IPS-20b (cell line): ENCODE measurements at regions not wholly inside any gene's neighbourhood (a gene's known extent, or its start where the extent isn't known, plus 50 kb on each side); places are given as distances from the start of the nearest gene placed in this dataset.
"Not testable (repeated sequence)": the region's sequence is repeated elsewhere in the genome, so short reads cannot be mapped to it uniquely, and the experiment has no call there.

Experiments
- H3K27ac ChIP-seq: one replicate; pipeline ENCODE4 v1.5.1; 2013; ENCODE audit warnings: low read length
- H3K27me3 ChIP-seq: 2 replicates; pipeline ENCODE4 v1.6.1; 2013; ENCODE audit warnings: mild to moderate bottlenecking, low read length, inconsistent platforms; ENCODE audit not compliant: insufficient read depth
- H3K36me3 ChIP-seq: 2 replicates; pipeline ENCODE4 v1.6.1; 2013; ENCODE audit warnings: low read depth, mild to moderate bottlenecking, inconsistent platforms, low read length, moderate library complexity; ENCODE audit not compliant: insufficient read depth
- H3K4me1 ChIP-seq: 2 replicates; pipeline ENCODE4 v1.6.1; 2013; ENCODE audit warnings: mild to moderate bottlenecking, control low read depth, inconsistent platforms, low read length, moderate library complexity; ENCODE audit not compliant: insufficient read depth
- H3K4me3 ChIP-seq: 2 replicates; pipeline ENCODE4 v1.5.1; 2013; ENCODE audit warnings: mild to moderate bottlenecking, low read length, inconsistent platforms
- H3K9ac ChIP-seq: 2 replicates; pipeline ENCODE4 v1.6.1; 2013; ENCODE audit warnings: low read depth, mild to moderate bottlenecking, inconsistent platforms, low read length, moderate library complexity
- H3K9me3 ChIP-seq: 2 replicates; pipeline ENCODE4 v1.6.1; 2013; ENCODE audit warnings: mild to moderate bottlenecking, low read depth, low read length, inconsistent platforms; ENCODE audit not compliant: insufficient read depth

DNA sequence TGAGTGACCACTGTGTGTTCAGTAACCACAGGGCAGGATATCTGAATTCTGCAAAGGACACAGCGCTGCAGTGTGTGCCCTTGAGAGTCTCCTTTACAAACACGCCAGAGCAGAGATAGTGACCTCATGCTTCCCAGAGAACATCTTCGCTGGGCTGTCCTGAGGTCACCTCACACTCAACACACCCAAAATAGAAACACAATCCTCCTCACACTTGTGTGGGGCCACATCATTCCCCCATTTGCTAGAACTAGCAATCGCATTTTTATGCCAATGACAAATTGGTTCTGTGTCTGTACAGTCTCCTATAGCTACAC is 140.1 kb upstream of the NRIP1 start:
- H3K9ac ChIP-seq: no peak overlapping the region
- H3K27me3 ChIP-seq: no peaks in the 10 kb centered on the region
- H3K4me1 ChIP-seq: peaks cover under 1% of the 10 kb centered on the region; the same call in 1 of the 2 replicates
- H3K27ac ChIP-seq: no peak overlapping the region
- H3K36me3 ChIP-seq: no peaks in the 10 kb centered on the region
- H3K4me3 ChIP-seq: no peak overlapping the region
- H3K9me3 ChIP-seq: no peaks in the 10 kb centered on the region

DNA sequence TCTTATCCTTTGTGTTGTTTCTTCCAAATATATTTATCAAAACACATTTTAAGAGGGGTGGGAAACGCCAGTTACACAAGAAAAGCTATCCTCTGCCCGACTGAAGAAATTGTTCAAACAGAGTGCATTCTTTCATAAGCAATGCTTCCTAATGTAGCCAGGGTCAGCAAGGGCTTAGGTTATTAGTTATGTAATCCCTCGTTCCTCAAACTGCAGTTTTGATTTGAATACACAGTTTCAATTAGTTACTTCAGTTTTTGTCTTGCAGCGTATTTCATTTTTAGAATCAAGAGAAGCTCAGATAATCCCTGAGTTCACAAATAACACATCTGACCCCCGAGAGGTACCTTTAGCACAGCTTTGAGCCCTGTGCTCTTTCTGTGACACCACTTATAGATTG is 141.7 kb upstream of the NRIP1 start:
- H3K9me3 ChIP-seq: no peaks in the 10 kb centered on the region

DNA sequence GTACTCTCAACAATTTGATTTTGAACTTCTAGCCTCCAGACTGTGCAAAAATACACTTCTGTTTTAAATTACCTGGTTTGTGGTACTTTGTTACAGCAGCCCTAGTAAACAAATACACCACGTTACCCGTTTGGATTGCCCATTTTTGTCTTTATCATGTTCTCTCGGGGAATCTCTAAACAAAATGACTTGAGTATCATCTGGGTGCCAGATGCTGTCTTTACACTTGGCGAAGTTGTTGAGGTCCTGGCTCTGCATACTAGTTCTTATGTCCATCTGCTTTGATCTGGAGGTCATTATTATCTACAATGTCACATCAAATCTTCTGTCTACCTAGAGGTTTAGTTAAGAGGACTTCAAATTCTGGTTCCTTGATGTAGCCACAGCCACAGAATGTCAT is 142.4 kb upstream of the NRIP1 start:
- no peaks in the 10 kb centered on the region; the same call in 1 of the 2 replicates for H3K4me1 ChIP-seq
- H3K27me3 ChIP-seq: no peaks in the 10 kb centered on the region
- H3K9ac ChIP-seq: no peak overlapping the region

More for the DNA sequence above, 141.7 kb upstream of the NRIP1 start:
- Histone ChIP-seq H3K9ac (no peak overlapping the region), H3K36me3 (no peaks in the 10 kb centered on the region), H3K4me1 (no peaks in the 10 kb centered on the region; the same call in 1 of the 2 replicates), H3K27ac (no peak overlapping the region), H3K27me3 (no peaks in the 10 kb centered on the region), H3K4me3 (no peak overlapping the region)

DNA sequence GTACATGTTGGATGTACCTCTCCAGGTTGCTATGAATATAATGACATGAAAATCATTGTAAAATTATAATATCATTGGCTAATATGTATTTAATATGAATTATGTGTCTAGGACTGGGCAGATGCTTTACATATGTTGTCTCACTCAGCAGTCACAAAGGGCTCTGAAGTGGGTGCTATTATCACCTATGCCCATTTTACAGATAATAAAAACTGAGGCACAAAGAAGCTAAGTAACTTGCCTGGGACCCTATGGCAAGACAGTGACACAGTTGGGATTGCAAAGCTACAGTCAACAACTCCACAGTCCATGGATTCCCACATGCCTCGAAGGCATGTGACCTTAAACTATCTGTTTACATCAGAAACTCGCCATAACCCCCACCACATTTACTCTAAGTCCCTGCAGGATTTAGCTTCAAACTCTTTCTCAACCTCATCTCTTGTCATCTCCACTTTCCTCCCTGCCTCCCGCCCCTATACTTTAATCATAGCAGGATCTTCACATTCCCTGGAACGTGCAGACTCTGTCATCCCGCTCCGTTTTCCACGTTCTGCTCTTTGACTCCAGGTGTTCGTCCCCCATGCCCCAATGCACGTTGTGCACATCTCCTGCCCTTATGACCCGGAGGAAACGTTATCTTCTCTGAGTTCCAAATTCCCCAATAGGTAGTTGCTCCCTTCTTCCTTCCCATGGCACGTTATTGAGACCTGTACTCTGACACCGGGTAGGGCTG is 143.0 kb upstream of the NRIP1 start:
- no peaks in the 10 kb centered on the region for H3K27me3 ChIP-seq
- H3K4me1 ChIP-seq: no peaks in the 10 kb centered on the region; the same call in 1 of the 2 replicates
- no peak overlapping the region for H3K9ac ChIP-seq
- no peak overlapping the region for H3K27ac ChIP-seq
- H3K9me3 ChIP-seq: no peaks in the 10 kb centered on the region
- no peaks in the 10 kb centered on the region for H3K36me3 ChIP-seq
- no peak overlapping the region for H3K4me3 ChIP-seq

More for the DNA sequence above, 142.4 kb upstream of the NRIP1 start:
- Histone ChIP-seq H3K9me3 (no peaks in the 10 kb centered on the region), H3K36me3 (no peaks in the 10 kb centered on the region), H3K4me3 (no peak overlapping the region), H3K27ac (no peak overlapping the region)

DNA sequence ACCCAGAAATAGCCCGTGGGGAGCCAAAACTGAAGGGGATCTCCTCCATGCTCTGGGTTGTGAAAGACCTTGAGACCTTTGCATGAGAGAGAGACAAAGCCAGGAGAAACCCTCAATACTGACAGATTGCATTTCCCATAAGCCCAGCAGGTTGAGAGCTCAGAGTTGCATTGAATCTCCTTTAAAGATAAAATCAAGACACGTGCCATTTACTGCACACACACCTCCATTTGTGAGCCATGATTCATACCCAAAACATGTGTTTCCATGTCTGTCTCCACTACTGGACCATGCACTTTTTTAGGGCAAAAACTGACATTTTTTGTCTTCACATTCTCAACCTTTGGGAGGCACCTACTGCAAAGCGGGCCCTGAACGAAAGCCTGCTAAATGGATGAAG is 144.0 kb upstream of the NRIP1 start:
- Histone ChIP-seq H3K27me3 (no peaks in the 10 kb centered on the region), H3K4me1 (no peaks in the 10 kb centered on the region; the same call in 1 of the 2 replicates), H3K36me3 (no peaks in the 10 kb centered on the region), H3K27ac (no peak overlapping the region), H3K9ac (no peak overlapping the region), H3K9me3 (no peaks in the 10 kb centered on the region), H3K4me3 (no peak overlapping the region)

DNA sequence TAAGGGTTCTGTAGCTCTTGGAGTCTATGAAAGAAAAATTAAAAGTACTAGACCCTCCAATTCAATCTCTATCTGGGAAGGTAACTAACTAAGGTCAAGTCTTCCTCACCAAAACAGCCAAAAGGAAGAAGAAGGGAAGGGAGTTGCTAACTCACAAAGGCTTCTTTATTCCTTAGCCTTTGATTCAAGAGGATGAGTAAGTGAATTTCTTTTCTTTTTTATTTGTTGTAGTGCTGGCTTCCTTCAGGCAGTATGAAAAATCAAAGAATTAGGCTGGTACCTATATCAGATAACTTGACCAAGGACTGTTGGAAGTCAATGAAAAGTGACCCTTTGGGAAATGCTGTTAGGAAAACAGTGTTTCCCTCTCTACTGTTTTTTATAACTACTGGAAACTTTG is 144.4 kb upstream of the NRIP1 start:
- no peaks in the 10 kb centered on the region for H3K36me3 ChIP-seq
- no peaks in the 10 kb centered on the region for H3K9me3 ChIP-seq
- H3K9ac ChIP-seq: no peak overlapping the region
- H3K27ac ChIP-seq: no peak overlapping the region
- H3K4me1 ChIP-seq: no peaks in the 10 kb centered on the region; the same call in 1 of the 2 replicates
- H3K4me3 ChIP-seq: no peak overlapping the region
- H3K27me3 ChIP-seq: no peaks in the 10 kb centered on the region

DNA sequence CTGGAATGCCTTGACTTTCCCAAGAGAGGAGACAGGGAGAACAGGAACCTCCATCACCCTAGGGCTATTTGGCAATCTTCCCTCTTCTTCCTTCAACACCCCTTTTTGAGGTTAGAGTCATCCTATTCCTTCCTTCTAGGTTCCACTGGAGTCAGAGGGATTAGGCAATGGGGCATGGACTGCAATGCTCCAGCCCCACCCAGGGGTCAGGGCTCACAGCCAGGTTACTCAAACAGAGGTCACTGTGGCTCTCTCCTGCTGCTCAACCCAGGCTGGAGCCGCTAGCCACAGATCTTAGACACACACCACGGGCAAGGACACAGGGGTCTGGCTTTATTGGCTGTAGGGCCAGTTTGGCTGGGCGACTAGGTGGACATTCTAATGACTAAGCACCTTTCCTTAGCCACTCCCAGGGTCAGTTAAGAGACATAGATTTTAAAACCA is 145.5 kb upstream of the NRIP1 start:
- H3K4me3 ChIP-seq: no peak overlapping the region
- no peaks in the 10 kb centered on the region for H3K36me3 ChIP-seq
- H3K4me1 ChIP-seq: no peaks in the 10 kb centered on the region; the same call in 1 of the 2 replicates
- H3K27ac ChIP-seq: no peak overlapping the region
- no peak overlapping the region for H3K9ac ChIP-seq
- H3K9me3 ChIP-seq: no peaks in the 10 kb centered on the region
- no peaks in the 10 kb centered on the region for H3K27me3 ChIP-seq

DNA sequence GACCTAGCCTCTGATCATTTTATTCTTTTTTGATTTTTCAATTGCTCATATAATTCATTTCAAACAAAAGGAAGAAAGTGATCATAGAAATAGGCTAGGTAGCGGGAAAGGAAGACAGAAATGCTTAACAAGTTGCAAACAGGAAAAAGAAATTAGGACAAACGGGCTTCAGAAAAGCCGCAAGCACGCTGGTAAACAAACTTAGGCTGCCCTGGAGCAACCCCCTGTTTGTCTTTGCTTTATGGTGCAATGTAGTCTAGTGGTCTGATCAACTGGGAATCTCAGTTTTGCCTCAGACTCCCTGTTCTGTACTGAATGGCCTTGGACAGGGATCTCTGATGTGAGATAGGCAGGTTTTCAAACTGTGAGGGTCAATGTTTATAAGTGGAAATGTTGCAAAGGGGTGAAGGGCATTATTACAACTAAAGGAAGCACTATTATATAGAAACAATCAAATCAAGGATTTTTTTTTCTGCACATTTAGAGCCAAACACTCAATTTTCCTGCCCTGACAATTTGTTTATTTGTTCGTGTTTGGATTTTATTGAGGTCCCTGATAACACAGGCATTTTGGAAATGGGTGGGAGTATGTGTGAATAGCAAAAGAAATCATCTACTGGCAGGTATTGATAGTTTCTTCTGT is 146.8 kb upstream of the NRIP1 start:
- Histone ChIP-seq H3K36me3 (no peaks in the 10 kb centered on the region), H3K9me3 (no peaks in the 10 kb centered on the region), H3K27ac (no peak overlapping the region), H3K27me3 (no peaks in the 10 kb centered on the region), H3K4me3 (no peak overlapping the region), H3K4me1 (no peaks in the 10 kb centered on the region; the same call in 1 of the 2 replicates), H3K9ac (no peak overlapping the region)

DNA sequence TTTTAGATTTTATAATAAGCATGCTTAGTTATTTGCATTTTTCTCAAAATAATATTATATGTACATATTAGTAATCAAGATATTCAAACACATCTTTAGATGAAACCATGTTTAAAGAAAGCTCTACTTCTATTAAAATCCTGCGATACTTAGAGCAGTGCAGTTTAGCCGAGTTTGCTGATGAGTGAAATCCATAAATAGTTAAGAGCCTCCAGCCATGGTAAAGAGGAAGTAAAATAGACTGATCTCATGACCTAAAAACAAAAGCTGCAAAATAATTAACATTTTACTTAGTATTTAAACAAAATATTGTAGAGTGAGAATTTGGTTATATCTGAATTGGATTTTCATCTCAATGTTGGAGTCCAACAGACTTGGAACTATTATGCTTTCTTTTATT is 147.4 kb upstream of the NRIP1 start:
- Histone ChIP-seq H3K27ac (no peak overlapping the region), H3K9me3 (no peaks in the 10 kb centered on the region), H3K27me3 (no peaks in the 10 kb centered on the region), H3K4me3 (no peak overlapping the region), H3K9ac (no peak overlapping the region), H3K36me3 (no peaks in the 10 kb centered on the region), H3K4me1 (no peaks in the 10 kb centered on the region; the same call in 1 of the 2 replicates)

DNA sequence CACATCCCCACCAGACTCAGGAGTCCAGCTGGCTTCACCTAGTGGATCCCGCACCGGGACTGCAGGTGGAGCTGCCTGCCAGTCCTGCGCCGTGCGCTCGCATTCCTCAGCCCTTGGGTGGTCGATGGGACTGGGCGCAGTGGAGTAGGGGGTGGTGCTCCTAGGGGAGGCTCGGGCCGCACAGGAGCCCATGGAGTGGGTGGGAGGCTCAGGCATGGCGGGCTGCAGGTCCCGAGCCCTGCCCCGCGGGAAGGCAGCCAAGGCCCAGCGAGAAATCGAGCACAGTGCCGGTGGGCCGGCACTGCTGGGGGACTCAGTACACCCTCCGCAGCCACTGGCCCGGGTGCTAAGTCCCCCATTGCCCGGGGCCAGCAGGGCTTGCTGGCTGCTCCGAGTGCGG is 153.7 kb upstream of the NRIP1 start:
- not testable (repeated sequence) for H3K36me3 ChIP-seq, H3K27ac ChIP-seq, H3K9ac ChIP-seq, H3K4me3 ChIP-seq, H3K9me3 ChIP-seq
- Histone ChIP-seq H3K4me1 (peaks cover 29% of the 10 kb centered on the region), H3K27me3 (peaks cover 12% of the 10 kb centered on the region)

DNA sequence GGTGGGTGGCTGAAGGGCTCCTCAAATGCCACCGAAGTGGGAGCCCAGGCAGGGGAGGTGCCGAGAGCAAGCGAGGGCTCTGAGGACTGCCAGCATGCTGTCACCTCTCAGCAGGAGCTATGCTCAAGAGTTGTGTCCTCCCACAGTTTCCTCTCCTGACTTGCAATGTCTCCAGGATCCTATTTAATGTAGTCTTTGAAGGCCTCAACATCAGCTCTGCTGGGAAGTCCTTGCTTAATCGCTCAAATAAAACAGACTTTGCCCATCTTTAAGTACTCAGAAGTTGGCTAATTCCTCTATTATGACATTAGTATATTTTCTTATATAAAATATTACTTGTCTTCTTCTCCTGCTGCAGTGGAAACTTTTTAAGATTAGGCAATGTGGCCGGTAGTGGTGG is 154.2 kb upstream of the NRIP1 start:
- Histone ChIP-seq H3K4me1 (peaks cover 30% of the 10 kb centered on the region), H3K4me3 (no peak overlapping the region), H3K36me3 (no peaks in the 10 kb centered on the region), H3K27me3 (peaks cover 17% of the 10 kb centered on the region), H3K9ac (no peak overlapping the region), H3K27ac (no peak overlapping the region), H3K9me3 (no peaks in the 10 kb centered on the region)

DNA sequence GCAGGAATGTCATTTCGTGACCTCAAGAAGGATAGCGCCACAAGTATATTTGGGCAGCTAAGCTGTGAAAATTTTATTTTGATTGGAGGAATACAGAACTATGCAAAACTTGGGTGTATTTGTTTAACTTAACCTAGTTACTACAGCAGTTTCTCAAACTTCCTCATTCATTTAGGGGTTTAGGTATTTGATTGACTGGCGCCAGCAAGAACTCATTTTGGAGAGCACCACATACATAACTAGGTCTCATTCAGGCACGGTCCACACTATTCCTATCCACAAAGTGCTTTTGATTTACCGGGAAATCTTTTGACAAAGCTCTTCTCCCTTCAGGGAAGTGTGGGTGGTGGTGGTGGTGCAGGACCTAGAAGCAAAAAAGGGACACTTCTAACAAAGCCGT is 155.1 kb upstream of the NRIP1 start:
- no peak overlapping the region for H3K27ac ChIP-seq
- peaks cover 25% of the 10 kb centered on the region for H3K27me3 ChIP-seq
- H3K36me3 ChIP-seq: no peaks in the 10 kb centered on the region

More for the DNA sequence above, 155.1 kb upstream of the NRIP1 start:
- no peaks in the 10 kb centered on the region for H3K9me3 ChIP-seq
- no peak overlapping the region for H3K4me3 ChIP-seq
- H3K4me1 ChIP-seq: peaks cover 30% of the 10 kb centered on the region
- no peak overlapping the region for H3K9ac ChIP-seq
